Gastroesophageal sphincter (tissue), 3 donors: ENCODE measurements at regions not wholly inside any gene's neighbourhood (a gene's known extent, or its start where the extent isn't known, plus 50 kb on each side); places are given as distances from the start of the nearest gene placed in this dataset.

ENCODE experiments used
- CTCF ChIP-seq, 4 experiments: fragments of 200-600 bp in 2 of 4; fragments of 450-650 bp in 2 of 4; sonication (generic) in 1 of 4; IDR thresholded peaks; one replicate each; pipeline ENCODE4 v1.5.1; 2017 to 2019; ENCODE audit warnings: antibody characterized with exemption in 4 of 4, mild to moderate bottlenecking in 2 of 4, moderate library complexity in 2 of 4
- POLR2A ChIP-seq, 2 donors: fragments of 450-650 bp; IDR thresholded peaks; one replicate each; pipeline ENCODE4 v1.6.1; 2017; ENCODE audit warnings: antibody characterized with exemption in 2 of 2, mild to moderate bottlenecking in 2 of 2, moderate library complexity in 1 of 2
- POLR2AphosphoS5 ChIP-seq: sonication (generic); formaldehyde crosslinking; IDR thresholded peaks from one replicate; pipeline ENCODE4 v1.6.1; 2017; ENCODE audit warnings: antibody characterized with exemption

- no peak for TF ChIP-seq CTCF (IDR thresholded peaks at IDR 0.05)
- TF ChIP-seq POLR2A (IDR thresholded peaks at IDR 0.05), result no peak
- TF ChIP-seq POLR2AphosphoS5, result no peak
These were observed 113.9 kb upstream of the LMO3 start for GRCh38 chr12:16719713-16720416.
